Activated CD8-positive, alpha-beta memory T cell treated with anti-CD3 and anti-CD28 coated beads for 4 hours (primary cell): ENCODE measurements at regions not wholly inside any gene's neighbourhood (a gene's known extent, or its start where the extent isn't known, plus 50 kb on each side); places are given as distances from the start of the nearest gene placed in this dataset.

ENCODE experiments used
- DNase-seq, 2 donors: peaks; one replicate each; pipeline ENCODE4 v3.0.0-alpha.2; 2020; ENCODE audit warnings: low read depth in 2 of 2

DNA sequence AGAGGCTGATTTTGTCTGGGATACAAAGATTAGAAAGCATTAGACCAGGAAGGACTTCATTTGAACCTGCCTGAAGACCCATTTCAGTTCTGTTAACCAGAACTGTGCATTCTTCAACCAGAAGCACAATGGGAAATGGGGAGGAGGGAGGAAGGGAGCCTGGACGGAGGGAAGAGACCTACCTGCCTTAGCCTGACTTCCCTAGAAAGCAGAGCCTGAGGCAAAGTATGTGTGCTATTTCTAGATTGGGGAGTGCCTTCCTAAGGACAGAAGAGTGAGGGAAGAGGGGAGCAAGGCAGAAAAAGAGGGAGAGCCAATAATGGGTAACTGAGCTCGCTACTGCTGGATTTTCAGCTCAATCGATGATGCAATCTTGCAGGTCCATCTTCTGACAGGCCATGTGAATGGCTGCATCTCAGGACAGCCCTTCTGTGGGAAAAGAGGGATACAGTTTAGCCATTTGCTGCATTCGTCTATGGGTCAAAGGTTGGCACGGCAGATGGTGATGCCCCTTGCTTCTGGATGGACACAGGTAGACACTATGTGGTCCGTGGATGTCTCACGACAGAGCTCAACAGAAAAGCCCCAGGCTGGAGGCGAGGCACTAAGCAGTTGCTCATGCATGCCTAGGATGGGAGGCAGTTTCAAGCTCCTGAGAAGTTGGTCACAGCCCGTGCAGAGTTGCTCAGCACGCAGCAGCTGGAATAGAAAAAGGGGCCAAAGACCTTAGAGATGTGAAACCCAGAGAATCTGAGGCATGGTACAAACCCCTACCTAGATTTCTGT, 78.8 kb upstream of the UBL3 start:
- no peak for DNase-seq

GRCh38 chr13:29926098-29926476, 75.7 kb upstream of the UBL3 start:
- no peak for DNase-seq

GRCh38 chr13:29925457-29926097, 75.2 kb upstream of the UBL3 start:
- DNase-seq = no peak

DNA sequence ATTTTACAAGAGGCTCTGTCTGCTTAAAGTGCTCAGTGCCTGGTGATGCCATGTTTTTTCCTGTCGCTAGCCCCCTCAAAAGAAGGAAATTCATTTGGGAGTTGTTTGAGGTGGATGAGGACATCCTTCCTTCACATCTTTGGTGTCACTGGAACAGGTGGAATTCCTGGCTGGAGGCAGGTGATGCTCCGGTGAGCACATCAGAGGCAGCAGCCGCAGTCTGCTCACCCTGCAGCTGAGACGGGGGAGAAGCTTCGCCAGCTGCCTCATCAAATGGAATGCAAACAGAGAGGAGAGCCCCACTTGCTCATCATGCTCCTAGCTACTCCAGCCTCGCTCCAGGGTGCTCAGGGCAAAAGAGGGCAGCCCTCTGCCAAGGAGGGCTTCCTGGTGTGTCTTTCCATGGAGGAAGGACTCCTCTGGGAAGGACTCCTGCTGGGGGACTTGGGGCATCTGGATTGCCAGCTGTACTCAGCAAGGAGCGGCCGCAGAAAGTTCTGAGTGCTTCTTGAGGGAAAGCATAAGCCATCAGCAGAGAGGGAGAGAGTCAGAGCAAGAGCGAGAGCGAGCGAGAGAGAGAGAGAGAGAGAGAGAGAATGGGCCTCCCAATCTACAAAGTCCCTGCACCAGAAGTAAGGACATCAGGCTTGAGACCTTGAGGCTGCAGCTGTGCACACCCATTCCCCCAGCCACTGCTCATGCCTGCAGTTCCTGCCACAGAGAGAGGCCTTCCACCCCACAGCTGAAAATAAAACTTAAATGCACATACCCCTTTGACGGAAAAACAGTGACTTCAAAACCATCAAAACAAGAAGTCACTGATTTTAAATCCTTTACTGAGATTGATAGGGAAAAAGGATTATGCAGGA, 74.3 kb upstream of the UBL3 start:
- no peak for DNase-seq

- DNase-seq = peak; percentile 38 to 47
Observed at GRCh38 chr13:29923554-29924481, 73.4 kb upstream of the UBL3 start.

- no peak for DNase-seq
Observed at GRCh38 chr13:29922896-29923295, 72.5 kb upstream of the UBL3 start.

DNA sequence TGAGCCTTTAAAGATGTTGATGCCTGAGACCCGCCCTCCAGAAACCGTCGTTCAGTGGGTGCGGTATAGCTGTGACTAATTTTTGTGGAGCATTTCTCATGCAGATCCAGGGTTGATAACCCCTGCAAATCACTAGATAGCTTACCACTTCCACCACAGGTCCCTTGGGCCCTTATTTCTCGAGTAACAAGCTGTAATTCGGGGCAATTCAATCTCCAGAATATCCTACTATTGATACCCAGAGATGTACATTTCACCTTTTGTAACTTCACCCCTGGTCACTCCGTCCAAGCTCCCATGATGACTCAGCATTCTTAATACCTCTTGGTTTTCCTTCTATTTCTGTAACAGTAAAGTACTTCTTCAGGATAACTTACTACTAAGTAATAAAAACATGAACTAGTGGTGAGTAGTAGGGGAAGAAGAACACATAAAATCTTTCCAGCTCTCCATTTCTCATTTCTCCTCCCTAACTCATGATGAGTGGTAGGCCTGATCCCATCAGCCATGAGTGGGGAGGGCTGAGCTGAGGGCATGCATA, 71.9 kb upstream of the UBL3 start:
- no peak for DNase-seq

DNA sequence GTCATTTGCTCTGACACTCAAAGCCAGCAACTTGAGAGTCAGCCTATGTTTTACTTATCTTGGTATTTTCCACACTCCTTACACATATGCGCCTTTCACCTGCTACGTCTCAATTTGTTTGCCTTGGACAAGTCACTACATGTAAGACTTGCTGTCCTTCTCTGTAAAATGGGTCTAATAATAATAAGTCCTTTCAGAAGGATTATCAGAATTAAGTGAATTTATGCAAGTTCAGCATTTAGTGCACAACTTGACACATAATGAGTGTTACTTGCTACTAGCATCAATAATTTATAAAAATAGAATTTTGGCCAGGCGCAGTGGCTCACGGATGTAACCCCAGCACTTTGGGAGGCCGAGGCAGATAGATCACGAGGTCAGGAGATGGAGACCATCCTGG, 71.1 kb upstream of the UBL3 start:
- DNase-seq = no peak

GRCh38 chr13:29920025-29920643, 69.7 kb upstream of the UBL3 start:
- DNase-seq = no peak

- DNase-seq = no peak
Observed at GRCh38 chr13:29918845-29919244, 68.4 kb upstream of the UBL3 start.

DNA sequence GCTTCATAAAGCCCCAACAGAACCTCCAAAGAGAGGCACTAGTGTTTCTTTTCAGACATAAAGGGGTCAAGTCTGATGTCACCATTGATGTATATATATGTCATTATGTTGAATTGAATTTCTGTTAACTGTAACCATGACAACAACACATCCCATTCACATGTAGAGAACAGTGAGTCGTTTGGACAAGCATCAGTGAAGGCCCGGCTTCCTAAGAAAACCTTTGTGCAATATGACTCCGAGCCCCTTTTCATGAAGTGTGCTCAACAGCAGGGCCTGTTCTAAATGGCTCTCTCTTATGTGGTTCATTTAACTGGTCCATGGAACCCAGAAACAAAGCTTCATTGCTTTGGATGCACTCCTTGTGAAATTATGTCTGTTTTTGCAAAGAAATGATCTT, 67.2 kb upstream of the UBL3 start:
- DNase-seq = no peak

DNA sequence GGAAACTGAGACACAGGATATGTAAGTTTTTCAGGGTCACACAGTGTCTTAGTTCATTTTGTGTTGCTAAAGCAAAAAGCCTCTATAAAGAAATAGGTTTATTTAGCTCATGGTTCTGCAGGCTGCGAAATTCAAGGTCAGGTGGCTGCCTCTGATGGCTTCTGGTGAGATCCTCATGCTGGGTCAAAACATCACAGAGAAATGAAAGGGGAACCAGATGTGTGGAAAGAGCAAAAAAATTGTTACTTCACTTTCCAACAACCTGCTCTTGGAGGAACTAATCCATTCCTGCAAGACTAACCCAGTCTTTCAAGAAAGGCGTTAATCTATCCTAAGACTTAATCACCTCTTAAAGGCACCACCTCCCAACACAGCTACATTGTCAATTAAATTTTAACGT, 64.2 kb upstream of the UBL3 start:
- DNase-seq = no peak

GRCh38 chr13:29911781-29912418, 61.5 kb upstream of the UBL3 start:
- DNase-seq = no peak

DNA sequence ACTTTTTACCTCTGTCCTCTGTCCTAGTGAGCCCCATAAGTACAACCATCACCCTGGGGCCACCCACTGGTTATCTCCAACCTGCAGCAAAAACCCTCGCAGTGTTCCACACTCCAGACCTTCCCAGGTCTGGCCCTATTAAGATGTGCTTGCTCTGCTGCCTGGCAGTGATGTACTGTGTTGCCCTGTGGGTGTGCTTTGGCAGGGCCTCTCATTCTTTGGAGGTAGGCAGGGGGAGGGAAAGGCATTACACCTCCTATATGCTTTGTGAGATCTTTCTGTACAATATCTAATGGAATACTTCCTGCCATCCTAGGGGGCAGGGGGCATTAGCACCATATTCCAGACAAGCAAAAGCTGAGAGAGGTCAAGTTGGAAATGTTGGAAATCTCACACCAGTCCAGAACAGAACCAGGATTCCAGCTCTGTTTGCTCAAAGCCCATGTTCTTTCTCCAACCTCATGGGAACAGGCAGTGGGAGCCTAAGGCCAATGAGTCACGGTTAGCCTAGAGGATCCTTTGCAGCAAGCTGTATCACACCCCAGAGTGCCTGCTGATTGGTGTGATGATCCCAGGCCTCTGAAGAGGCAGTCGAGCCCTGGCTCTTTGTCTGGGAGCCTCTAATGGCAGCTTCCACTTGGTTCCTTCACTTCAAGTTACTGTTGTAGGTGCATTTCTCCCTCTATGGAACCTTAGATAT, 59.7 kb upstream of the UBL3 start:
- DNase-seq = no peak

GRCh38 chr13:29909081-29909730, 58.8 kb upstream of the UBL3 start:
- no peak for DNase-seq

DNA sequence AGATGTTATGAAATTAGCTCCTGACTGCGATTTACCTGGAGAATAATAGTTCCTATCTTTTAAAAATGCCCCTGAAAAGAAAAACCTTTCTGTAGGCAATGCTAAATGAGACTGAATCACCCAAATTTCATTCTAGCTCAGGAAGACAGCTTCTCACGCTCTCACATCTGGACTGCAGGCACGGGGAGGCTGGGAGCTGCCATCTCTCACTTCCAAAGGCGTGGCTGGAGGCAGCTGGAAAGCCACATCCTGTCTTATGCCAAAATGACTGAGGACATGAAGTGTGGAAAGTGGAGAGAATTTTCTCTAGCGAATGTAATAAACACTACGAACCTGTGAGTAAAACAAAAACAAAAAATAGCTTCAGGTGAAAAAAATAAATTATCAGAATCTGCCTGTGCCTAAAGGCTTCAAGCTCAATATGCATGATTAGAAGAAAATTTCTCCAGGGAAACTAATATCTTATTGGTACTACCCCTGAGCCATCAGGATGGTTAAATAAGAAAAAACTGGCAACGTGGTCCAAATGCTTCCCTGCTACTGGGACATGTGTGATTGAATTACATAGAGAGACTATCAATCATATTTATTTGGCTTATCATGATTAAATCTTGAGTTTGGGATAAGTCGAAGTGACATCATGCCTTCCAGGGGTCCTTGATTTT, 58.1 kb upstream of the UBL3 start:
- no peak for DNase-seq

GRCh38 chr13:29907670-29908069, 57.3 kb upstream of the UBL3 start:
- DNase-seq = no peak

DNA sequence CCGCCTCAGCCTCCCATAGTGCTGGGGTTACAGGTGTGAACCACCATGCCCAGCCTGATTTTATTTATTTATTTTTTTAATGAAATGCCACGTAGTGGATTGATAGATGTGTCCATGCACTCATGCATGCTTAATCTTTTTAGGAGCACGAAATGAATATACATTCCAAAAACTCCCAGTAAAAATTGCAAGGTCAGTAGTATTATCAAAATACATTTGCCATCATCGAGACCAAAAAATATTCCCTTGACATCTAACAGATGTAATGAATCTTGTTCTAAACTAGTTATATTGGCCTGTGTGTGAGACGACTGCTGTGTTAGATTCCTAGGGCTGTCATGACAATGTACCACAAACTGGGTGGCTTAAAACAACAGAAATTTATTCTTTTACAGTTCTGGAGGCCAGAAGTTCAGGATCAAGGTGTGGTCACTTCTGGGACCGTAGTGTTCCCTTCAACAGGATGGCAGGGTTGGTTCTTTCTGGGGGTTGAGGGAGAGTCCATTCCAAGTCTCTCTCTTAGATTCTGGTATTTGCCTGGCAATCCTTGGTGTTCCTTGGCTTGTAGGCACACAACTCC, 56.1 kb upstream of the UBL3 start:
- DNase-seq = no peak
